Middle frontal gyrus (tissue), 1 donor: ENCODE measurements at regions not wholly inside any gene's neighbourhood (a gene's known extent, or its start where the extent isn't known, plus 50 kb on each side); places are given as distances from the start of the nearest gene placed in this dataset.

ENCODE experiments used
- DNase-seq: peaks from one replicate; pipeline ENCODE4 v3.0.0-alpha.2; 2015; ENCODE audit warnings: low spot score; ENCODE audit errors: extremely low spot score

DNA sequence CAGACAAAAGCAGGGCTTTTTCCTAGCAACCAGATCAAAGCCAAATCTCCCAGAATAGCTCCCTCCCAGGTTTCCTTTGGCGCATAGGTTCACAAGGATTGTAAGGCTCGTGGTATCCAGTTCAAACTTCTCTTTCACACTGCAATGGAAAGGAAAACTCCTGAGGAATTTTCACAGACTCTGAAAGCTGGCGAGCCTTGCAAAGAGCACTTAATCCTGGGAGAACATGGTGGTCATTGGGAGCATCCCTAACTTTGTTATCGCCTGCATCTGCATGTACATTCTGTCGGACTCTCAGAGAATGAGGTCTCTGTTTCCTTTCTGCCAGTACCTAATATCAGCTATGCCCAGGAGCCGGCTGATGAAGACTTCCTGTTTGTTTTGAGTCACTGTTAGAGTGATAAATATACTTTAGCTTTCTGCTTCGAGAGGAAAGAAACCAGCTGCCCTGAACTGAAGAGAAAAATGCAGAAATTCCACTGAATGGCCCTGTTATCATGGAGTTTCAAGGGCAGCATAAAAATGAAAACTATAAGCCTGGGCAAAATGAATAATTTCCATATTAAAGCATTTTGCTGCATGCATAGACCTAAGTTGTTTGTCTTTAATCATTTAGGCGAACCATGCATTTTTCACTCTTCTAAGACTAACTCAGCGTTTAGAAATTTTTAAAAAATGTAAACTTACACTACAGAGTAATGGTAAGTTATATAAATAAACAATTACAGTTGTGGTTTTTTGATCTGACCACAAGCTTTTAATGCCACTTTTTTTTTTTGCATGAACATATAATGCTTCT is 76.4 kb upstream of the ZEB2 start:
- DNase-seq = no peak

DNA sequence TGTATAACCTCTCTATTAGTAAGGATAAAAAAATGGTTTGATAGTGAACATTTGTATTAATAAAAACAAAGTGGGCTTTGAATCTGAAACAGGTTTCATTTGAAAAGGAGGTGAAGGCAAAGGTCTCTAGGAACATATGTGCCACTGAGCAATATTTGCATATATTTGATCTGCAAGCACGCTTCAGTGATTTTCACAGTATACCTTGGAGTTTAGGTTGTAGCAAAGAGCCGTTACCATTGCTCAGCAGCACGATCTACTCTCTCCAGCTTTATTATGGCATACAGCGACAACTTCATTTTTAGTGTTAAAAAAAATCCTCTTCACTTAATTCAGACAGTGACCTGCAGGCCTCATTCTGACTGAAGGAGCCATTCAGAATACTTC is 75.8 kb upstream of the ZEB2 start:
- no peak for DNase-seq

DNA sequence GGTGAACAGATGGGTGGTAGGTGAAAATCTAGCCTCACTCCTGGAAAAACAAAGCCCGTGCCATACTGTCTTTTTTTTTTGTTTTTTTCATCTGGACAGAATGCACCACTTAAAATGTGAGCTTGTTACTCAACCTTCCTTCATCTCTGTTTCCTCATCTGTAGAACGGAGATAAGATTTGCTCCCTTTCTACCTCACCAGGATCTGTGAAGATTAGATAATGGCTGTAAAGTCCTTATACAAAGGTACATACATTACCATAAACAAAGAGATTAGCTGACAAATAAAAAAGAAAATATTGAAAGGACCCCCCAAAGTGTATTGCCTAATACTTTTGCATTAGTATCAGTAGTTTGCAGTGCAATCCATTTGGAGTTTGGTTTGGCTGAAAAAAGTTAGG is 75.4 kb upstream of the ZEB2 start:
- DNase-seq = no peak

DNA sequence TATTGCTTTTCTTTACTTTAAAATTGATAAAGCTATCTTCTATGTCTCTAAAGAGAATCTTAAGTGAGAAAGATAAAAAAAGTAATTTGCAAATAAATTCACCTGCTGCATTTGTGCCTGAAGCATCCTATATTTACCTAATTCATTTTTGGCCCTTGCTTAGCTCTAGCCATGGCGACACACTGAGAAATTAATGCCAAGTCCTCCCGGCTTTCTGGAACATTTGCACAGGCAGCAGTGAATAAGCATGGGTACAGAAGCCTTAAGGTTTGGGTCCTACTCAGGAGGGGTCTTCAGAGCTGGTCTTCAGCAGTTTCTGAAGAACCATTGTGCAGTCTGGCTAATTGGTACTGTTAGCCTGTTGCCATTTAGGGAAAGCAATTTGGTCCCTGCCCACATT is 73.9 kb upstream of the ZEB2 start:
- no peak for DNase-seq

DNA sequence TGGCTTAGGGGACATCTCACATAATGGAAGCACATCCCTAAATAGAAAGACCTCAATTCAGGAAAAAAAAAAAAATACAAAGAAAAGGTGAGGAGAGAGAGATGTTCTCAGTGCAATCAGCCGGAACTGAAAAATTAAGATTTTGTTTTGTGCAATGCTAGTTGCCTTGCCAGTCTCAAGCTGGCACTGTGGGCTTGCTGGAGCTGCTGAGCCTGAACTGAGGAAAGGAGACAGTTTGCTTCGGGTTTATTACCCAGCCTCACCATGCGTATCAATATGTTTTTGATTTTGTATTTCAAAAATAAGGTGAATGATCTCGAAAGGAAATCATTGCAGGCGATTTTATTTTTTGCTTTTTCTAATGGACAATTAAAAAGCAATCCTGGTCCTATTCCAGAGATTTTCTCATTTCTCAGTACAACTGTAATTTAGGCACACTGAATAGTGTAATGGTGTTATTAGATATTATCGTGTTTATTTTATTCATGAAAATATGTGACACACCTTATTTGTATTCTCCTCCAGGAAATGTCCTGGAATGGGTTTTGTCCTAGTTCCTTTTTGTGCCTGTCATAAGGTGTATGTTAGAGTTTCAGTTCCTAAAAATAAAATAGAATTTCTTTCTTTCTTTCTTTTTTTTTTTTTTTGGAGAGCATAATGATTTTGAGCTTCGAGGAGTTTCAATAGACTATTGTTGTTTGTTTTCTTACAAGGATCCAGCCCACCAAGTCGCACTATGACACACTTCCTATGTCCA is 72.8 kb upstream of the ZEB2 start:
- no peak for DNase-seq

DNA sequence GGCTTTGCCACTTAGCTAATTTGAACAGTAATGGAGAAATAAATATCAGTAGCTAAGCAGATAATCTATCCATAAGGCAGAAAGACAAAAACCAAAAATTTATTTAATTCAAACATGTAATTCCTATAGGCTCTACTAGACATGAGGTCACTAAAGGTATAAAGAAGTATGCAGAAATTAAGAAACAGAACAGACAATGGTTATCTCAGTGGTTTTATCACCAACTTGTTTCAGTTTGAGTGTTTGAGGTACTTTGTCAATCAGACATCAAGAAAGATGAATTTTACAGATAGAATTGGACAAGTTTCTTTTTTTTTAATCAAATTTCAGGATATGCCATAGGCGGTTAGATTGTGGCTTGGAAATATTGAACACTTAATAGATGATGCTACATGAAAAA is 67.4 kb upstream of the ZEB2 start:
- DNase-seq = no peak

DNA sequence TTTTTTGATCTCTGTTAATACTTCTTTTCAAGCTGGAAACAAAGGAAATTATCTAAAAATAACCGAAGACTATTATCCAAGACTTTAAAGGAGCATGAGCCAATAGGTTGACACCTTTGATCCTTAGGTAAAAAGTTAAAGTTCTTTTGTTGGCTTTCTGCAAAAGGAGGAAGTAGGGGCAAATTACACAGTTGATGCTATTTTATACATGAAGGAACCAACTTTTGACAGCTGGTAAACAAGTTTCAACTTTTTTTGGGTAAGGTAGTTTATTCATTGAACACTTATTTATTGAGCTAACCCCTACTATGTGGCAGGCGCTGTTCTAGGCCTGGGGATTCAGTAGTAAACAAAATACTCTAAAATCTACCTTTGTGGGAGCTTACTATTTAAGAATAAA is 66.6 kb upstream of the ZEB2 start:
- DNase-seq = no peak

DNA sequence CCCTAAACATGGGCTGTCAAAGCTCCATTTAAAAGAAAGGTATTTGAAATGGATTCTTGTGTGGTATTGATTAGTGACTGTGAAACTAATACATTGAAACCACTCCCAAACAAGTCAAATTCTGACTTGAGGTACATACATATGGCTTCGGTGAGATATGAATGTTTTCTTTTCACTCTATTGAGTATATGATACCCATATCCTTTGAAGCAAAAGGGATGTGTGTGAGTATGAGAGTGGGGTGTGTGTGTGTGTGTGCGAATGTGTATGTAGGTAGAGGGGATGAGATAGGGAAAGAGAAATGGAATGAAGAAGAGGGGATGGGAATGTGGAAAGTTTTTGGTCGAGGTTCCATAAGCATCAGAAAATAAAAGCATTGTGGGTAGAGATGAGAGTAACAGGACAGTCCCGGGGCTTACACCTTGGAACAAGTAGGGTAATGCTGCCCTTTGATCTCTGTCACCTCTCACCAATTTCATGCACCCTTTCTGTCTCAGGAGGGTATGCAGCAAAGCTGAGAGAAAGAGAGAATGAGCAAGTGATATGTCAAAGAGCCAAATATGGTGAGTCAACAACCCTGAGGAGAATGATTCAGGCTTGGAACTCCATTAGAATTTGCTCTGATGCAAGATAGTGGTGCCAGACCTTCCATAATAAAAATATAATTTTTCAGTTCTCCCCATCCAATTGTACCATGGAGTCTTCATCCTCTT is 64.0 kb upstream of the ZEB2 start:
- no peak for DNase-seq

DNA sequence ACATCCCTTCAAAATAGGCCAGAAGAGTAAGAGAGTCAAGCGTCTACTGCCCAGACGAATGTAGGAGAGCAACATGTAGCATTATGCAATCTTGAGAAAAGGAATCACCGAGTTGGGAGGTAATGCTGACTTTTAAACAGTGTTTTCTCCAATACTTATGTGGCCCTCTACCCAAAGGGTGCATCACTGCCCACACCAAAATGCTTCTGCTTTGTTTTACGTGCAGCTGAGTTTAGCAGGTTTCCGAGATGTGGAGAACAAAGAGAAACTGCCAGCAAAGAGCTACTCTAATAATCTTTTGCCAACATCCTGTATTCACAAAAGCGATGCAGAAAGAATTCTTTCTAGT is 63.4 kb upstream of the ZEB2 start:
- DNase-seq = no peak

DNA sequence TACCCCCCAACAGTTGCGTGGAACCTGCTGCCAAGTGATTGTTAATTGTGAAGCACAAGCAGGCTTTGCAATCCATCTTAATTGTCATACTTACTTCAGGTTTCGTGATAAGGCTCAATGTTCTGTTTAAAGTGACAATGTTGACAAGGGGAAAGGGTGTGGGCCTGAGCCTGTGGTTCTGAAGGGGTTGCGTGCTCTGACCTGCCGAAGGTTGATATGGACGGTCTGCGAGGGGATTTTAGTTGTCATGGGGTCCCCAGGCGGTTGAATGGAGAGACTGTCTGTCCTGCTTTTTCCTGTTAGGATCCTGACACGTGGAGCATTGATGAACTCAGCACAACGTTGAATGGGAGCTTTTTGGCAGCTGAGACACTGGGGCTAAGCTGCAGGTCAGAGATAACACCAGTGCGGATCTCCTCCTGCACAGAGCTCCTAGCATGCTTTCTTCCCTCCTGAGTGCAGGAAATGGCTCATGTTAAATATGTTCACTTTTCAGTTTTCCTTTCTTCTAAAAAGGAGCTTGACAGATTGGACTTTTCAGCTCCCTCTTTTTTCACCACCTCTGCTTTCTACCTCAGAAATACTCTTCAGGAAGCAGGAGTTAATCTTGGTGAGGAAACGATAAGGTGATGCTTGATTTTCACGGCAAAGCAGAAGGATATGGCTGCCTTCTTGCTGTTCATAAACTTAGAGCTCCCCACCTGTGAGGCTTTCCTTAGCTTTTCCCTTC is 62.9 kb upstream of the ZEB2 start:
- no peak for DNase-seq

DNA sequence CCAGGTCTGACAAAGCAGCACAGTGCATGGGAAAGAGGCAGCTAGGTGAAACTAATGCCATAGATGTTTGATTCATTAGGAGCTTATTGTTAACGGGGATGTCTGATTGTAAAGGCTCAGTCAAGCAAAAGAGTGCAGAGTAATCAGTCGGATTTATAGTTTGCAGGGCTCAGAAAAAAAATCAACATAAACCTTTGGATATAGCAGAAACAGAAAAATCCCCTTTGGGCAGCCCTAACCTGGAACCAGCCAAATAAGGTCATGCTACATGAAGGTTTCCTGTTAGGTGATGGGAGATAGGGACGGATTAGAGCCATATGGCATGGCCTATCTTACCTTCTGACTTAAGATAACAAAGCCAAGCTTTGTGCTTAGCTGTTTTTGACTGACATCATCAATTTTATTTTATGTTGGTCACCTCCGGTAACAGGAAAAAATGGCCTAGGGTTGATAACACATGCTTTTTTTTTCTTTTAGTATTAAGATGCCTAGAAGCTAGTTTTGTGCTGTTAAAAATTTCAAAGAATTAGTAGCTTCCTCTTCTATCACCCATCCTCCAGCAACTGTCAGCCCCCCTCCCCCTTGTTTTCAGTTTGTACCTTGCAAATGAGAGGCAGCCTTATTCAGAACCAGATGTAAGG is 60.7 kb upstream of the ZEB2 start:
- no peak for DNase-seq

DNA sequence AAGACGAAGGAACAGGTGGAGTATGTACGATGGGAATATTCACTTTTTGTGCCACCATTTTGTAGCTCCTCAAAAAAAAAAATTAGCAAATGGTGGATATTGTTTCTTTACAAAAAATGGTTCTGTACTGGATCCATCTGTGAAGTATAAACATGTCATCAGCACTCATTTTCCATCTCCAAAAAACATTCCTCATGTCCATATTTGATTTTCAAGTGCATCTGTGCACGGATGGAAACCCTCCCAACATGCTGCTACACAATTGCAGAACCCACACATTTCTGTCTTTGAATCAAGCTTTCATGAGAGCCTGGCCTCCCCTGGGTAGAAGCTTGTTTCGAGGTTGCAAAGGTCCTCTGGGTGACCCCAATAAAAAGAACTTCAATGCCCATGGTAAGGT is 59.6 kb upstream of the ZEB2 start:
- no peak for DNase-seq

DNA sequence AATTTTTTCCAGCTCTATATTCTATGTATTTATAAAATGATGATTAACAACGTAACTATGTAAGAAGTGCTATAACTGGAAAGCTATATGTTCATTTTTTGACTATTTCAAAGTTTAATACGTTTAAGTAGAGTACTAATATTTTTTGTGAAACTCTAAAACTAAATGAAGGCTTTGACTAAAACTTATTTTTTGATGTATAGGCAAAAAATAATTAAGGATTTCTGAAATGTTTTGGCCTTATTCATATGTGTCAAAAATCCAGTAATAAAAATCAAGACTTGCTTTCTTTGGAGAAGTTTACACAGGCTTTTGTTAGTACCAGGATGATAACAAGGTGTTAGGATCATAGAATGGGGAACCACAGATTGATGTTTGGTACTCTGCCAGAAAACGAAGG is 58.2 kb upstream of the ZEB2 start:
- DNase-seq = no peak

DNA sequence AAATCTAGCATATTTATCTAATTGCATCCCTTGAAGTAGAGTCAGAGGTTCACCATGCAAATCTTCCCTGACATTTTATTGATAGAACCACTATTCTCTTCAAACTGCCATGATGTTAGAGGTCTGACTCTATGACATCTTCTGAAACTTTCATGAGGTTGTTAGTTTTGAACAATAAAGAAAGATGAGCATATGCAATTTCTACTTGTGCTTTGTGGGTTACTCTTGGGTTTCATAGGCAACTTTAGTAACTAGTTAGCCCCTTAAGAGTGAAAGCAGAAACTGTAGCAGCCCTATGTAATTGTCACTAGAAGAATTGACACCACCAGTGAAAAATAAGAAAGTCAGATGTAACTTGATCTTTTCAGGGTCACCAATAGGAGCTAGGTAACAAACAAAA is 53.1 kb upstream of the ZEB2 start:
- DNase-seq = no peak

DNA sequence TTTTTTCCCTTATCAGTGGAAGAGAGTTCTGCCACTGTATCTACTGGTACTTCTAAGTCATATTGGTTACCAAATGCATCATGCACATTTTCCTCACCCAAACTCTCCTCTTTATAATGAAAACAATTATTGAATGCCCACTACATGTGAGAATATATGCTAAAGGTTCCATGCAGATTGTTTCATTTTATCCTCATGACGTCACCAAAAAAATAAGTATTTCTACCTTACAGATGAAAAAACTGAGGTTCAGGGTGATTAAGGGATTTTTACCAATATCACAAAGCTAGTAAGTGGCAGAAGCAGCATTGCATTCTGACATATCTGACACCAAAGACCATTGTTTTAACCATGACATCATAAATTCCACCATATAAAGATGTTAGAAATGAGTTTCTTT is 51.9 kb upstream of the ZEB2 start:
- no peak for DNase-seq

DNA sequence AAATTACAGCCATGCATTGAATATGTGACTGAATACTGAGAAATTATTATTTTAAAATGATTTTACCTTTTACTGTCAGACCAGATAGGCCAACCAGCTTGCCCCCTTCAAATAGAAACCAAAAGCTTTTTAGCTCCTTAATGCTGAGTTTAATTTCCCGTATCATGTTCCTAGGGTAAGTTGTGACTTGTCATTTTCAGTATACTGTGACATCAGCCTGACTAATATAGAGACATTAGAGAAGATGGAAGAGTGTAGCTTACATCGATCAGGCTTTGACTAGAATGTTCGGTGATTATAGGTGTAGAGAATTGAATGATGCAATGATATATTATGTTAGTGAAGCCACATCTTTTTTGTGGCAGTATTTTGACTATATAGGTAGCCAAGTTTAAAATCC is 50.6 kb upstream of the ZEB2 start:
- no peak for DNase-seq
